ENCODE measurements at regions not wholly inside any gene's neighbourhood (a gene's known extent, or its start where the extent isn't known, plus 50 kb on each side); places are given as distances from the start of the nearest gene placed in this dataset.

DNA sequence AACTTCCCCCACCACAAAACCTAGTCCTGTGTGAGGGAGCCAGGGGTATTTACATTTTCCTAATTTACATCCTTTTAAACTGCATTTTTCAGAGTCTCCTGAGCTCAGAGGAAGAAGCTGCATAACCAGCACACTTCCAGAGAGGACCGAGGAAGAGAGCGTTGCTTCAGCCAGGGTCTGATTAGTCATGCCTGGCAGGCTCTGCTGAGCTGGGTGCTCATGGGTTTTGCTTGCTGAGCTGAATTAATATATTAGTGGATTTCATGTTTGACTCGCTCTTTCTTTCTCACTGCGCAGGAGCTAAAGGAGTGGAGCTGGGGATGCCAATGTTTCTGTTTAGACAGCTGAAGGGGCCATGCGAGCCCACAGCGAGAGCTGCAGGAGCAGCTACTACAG lies 539.3 kb upstream of the B3GAT1 start:
- H3K4me1 ChIP-seq: no peaks in the 10 kb centered on the region
- no peak overlapping the region for H2AFZ ChIP-seq
- no peak for TF ChIP-seq CTCF (IDR thresholded peaks at IDR 0.05)
- H3K4me2 ChIP-seq (ENCODE audit: low read length): no peak overlapping the region
- H3K9me3 ChIP-seq (ENCODE audit: control insufficient read depth, low read length): no peaks in the 10 kb centered on the region
- no peak overlapping the region for H3K4me3 ChIP-seq (ENCODE audit: low read depth, low read length)
- H3K9ac ChIP-seq: no peak overlapping the region
- H3K27me3 ChIP-seq (ENCODE audit: control insufficient read depth, insufficient read depth, low read length): no peaks in the 10 kb centered on the region
- H3K79me2 ChIP-seq: no peaks in the 10 kb centered on the region
- H3K27ac ChIP-seq: no peak overlapping the region
- H3K36me3 ChIP-seq (ENCODE audit: control insufficient read depth, insufficient read depth, low read length): no peaks in the 10 kb centered on the region

DNA sequence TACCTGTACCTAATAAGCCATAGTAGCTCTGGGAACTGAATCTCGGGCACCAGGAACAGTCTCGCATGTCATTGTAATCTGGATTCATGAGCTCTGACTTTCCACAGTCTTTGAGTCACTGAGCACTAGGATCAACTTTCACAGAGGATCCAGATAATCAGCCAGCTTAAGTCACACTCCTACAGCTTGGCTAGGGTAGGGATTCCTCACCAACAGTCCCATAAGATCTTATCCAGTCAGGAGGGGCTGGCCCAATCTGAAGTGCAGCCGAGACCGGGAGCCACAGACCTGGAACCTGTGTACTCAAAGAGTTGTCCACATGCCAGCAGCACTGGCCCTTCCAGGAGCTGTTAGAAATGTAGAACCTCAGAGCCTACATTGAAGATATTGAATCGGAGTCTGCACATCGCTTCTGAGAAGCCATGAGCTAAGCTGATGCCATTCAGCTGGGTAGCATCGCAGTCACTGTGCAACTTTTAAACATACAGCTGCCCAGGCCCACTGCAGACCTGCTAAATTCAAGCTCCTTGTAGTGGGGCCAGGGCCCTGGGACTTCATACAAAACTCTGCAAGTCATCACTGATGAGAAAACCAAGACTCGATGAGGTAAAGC lies 538.8 kb upstream of the B3GAT1 start:
- Histone ChIP-seq H2AFZ (no peak overlapping the region), H3K79me2 (no peaks in the 10 kb centered on the region), H3K4me1 (no peaks in the 10 kb centered on the region), H3K9ac (no peak overlapping the region), H3K4me2 (ENCODE audit: low read length) (no peak overlapping the region), H3K27ac (no peak overlapping the region), H3K36me3 (ENCODE audit: control insufficient read depth, insufficient read depth, low read length) (no peaks in the 10 kb centered on the region), H3K27me3 (ENCODE audit: control insufficient read depth, insufficient read depth, low read length) (no peaks in the 10 kb centered on the region), H3K9me3 (ENCODE audit: control insufficient read depth, low read length) (no peaks in the 10 kb centered on the region), H3K4me3 (ENCODE audit: low read depth, low read length) (no peak overlapping the region)
- TF ChIP-seq CTCF (IDR thresholded peaks at IDR 0.05): no peak

- H3K9me3 ChIP-seq (ENCODE audit: control insufficient read depth, low read length): no peaks in the 10 kb centered on the region
- no peak overlapping the region for H3K4me2 ChIP-seq (ENCODE audit: low read length)
- no peak overlapping the region for H3K4me3 ChIP-seq (ENCODE audit: low read depth, low read length)
- no peak for TF ChIP-seq CTCF (IDR thresholded peaks at IDR 0.05)
- H3K36me3 ChIP-seq (ENCODE audit: control insufficient read depth, insufficient read depth, low read length): no peaks in the 10 kb centered on the region
- no peak overlapping the region for H3K9ac ChIP-seq
- no peaks in the 10 kb centered on the region for H3K27me3 ChIP-seq (ENCODE audit: control insufficient read depth, insufficient read depth, low read length)
- H2AFZ ChIP-seq: no peak overlapping the region
- H3K79me2 ChIP-seq: no peaks in the 10 kb centered on the region
- H3K4me1 ChIP-seq: no peaks in the 10 kb centered on the region
- H3K27ac ChIP-seq: no peak overlapping the region
Measured at GRCh38 chr11:134949121-134950090, 537.4 kb upstream of the B3GAT1 start.

DNA sequence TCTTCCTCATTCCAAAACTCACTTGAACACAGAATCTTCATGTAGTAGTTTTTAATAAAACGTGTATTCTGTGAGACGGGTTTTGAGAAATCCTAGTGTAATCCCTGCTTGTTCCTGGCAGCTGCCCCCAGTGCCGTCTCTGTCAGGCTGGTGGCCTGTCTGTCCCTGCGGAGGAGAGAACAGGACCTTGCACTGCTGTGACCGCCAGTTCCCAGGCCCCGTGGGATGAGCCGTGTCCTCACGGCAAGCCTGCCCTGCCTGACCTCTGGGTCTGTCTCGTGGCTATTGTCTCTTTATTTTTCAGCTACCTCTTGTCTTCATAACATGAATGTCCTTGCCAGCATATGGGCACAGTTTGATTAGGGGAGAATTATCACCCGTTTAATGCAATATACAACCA lies 535.5 kb upstream of the B3GAT1 start:
- no peak for TF ChIP-seq CTCF (IDR thresholded peaks at IDR 0.05)
- Histone ChIP-seq H3K4me3 (ENCODE audit: low read depth, low read length) (no peak overlapping the region), H3K27me3 (ENCODE audit: control insufficient read depth, insufficient read depth, low read length) (no peaks in the 10 kb centered on the region), H3K79me2 (no peaks in the 10 kb centered on the region), H3K4me2 (ENCODE audit: low read length) (no peak overlapping the region), H3K9me3 (ENCODE audit: control insufficient read depth, low read length) (no peaks in the 10 kb centered on the region), H3K9ac (no peak overlapping the region), H3K36me3 (ENCODE audit: control insufficient read depth, insufficient read depth, low read length) (no peaks in the 10 kb centered on the region), H3K4me1 (no peaks in the 10 kb centered on the region), H3K27ac (no peak overlapping the region), H2AFZ (no peak overlapping the region)

All from parathyroid adenoma (tissue), 2 donors.